NCI-H187 treated with DMSO at 0.1 percent for 48 hours (cell line): ENCODE measurements at regions not wholly inside any gene's neighbourhood (a gene's known extent, or its start where the extent isn't known, plus 50 kb on each side); places are given as distances from the start of the nearest gene placed in this dataset.
"Not testable (repeated sequence)": the region's sequence is repeated elsewhere in the genome, so short reads cannot be mapped to it uniquely, and the experiment has no call there.

Source experiments
- DNase-seq: peaks from one replicate; lab custom pipeline; 2025; lab: John Stamatoyannopoulos, UW

DNA sequence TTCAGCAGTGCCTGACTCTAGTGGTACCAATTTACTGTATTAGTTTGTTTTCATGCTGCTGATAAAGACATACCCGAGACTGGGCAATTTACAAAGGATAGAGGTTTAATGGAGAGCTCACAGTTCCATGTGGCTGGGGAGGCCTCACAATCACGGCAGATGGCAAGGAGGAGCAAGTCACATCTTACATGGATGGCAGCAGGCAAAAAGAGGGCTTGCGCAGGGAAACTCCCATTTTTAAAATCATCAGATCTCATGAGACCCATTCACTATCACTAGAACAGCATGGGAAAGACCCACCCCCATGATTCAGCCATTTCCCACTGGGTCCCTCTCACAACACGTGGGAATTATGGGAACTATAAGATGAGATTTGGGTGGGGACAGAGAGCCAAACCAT, 243.7 kb upstream of the KLF3 start:
- not testable (repeated sequence) for DNase-seq

DNA sequence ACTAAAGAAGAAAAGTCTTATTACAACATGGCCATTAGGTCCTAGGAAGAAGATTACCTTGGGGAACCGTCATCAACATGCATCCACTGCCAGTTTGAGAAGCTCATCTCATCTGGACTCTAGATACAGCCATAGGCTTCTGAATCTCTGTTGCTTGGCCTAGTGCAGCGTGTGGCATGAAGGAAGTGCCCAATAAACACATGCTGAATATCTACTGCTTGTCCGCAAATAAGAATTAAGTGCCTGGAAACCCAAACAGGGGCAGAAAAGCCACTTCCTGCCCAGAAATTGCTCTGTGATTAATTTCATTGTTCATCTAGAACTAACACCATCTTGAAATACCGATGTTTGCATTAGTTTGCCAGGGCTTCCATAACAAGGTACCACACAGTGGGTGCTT, 241.1 kb upstream of the KLF3 start:
- no peak for DNase-seq

DNA sequence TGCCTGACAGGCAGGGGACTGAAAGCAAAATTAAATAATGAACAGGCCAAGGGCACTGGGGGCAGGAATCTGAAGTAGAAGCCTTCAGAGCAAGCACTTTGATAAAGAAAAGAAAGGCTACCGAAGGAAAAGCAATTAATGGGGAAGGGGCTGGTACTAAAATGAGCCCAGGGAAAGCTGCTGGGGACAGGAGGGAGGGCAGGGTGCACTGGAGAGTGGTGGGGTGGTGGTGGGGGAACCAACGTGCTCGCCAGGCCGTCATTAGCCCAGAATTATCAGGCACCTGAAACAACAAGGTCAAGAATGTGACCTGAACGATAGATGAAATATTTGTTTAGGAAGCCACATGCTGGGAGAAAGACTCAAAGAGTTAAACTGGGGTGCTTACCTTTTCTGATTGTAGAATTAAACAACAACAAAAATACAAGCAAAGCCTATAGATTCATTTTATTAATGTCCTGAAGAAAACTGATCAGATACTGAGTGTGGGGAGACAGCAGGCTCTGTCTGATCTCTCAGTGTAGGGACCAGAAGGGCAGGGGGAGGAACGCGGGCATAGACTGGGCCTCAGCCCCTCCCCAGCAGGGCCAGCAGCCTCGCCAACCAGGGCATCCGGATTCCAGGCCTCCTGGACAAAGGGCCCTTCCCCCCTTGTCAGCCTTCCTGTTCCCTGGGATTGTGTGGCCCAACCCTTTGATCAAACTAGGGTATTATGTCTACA, 239.7 kb upstream of the KLF3 start:
- no peak for DNase-seq

DNA sequence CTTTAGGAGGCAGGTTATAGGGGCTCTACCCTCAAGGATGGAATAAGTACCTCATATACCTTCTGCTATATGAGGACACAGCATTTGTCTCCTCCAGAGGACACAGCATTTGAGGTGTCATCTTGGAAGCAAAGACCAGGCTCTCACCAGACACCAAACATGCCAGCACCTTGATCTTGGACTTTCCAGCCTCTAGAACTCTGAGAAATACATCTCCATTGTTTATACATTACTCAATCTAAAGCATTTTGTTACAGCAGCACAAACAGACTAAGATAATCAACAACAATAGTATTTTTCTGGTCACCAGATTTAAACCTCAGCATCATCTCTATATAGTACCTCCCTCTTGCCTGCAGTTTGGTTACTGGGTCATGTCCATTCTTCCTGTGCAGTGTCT, 237.5 kb upstream of the KLF3 start:
- no peak for DNase-seq

DNA sequence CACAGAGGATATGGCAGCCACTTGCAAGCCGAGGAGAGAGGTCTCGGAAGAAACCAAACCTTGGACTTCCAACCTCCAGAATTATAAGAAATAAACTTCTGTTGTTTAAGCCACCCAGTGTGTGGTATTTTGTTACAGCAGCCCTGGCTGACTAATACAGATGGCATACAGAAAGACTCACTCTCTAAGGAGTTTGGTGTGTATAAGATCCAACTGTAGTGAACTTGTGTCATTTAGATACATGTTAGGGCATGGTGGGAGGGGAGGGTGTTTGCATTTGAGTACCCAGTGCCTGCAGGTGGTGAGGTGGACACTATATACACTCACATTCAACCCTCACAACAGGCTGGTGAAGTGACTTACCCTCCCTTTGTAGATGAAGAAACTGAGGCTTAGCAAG, 233.2 kb upstream of the KLF3 start:
- DNase-seq: no peak

- no peak for DNase-seq
Observed at GRCh38 chr4:38442073-38442788, 221.8 kb upstream of the KLF3 start.

- DNase-seq: no peak
Observed at GRCh38 chr4:38449506-38450174, 214.4 kb upstream of the KLF3 start.

DNA sequence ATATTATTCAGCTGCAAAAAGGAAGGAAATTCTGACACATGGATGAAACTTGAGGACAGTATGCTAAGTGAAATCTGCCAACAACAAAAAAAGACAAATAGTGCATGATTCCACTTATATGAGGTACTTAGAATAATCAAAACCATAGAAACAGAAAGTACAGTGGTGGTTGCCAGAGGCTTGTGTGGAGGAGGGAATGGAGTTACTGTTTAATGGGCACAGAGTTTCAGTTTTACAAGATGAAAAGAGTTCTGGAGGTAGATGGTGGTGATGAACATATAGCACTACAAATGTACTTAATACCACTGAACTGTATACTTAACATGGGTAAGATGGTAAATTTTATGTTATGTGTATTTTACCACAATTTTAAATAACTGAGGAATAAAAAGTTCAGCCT, 212.0 kb upstream of the KLF3 start:
- DNase-seq: no peak

- no peak for DNase-seq
Observed at GRCh38 chr4:38452542-38452941, 211.5 kb upstream of the KLF3 start.

DNA sequence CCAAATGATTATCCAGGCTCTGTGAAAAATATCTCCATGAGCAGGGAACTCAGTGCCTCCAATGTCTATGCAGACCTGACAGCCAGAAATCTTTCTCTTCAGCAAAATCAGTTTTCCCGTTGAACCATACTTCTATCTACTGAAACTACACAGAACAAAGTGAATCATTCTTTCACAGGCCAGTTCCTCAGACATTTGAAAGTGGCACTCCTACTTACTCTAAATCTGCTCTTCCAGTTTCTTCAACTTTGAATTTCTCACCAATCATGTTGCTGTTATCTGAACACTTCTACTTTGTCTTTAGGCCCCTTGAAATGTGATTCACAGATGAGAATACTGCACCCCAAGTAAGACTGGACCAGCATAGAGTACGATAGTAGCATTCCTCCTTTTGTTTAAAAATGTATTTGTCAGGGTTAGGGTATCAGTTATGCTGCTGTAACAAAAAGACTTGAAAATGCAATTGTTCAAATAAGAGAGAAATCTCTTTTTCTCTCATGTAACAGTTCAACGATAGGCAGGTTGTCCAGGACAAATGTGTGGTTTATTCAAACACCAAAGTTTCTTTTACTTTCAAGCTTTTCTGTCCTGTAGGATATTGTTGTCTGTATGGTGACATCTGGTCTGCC, 210.6 kb upstream of the KLF3 start:
- no peak for DNase-seq

DNA sequence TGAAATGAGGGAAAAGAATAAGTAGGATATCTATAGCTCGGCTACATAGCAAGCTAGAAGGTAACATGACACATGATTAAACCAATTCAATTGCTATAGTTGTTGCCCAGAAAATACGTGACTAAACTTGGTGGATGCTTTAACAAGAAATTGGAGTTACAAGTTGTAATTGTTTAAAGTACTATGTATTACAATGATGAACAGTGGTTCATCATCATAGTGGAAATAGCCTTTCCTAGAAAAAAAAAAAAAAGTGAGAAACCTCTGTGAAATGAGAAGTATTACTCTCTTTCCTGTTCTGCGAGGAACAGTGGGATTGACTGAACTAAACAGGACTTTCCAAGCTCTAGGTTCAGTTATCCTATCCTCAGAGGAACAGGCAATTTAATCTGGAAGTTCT, 209.7 kb upstream of the KLF3 start:
- DNase-seq: no peak

- no peak for DNase-seq
Observed at GRCh38 chr4:38455092-38455862, 208.7 kb upstream of the KLF3 start.

- no peak for DNase-seq
Observed at GRCh38 chr4:38456096-38456495, 207.9 kb upstream of the KLF3 start.

GRCh38 chr4:38461342-38461741, 202.7 kb upstream of the KLF3 start:
- no peak for DNase-seq

DNA sequence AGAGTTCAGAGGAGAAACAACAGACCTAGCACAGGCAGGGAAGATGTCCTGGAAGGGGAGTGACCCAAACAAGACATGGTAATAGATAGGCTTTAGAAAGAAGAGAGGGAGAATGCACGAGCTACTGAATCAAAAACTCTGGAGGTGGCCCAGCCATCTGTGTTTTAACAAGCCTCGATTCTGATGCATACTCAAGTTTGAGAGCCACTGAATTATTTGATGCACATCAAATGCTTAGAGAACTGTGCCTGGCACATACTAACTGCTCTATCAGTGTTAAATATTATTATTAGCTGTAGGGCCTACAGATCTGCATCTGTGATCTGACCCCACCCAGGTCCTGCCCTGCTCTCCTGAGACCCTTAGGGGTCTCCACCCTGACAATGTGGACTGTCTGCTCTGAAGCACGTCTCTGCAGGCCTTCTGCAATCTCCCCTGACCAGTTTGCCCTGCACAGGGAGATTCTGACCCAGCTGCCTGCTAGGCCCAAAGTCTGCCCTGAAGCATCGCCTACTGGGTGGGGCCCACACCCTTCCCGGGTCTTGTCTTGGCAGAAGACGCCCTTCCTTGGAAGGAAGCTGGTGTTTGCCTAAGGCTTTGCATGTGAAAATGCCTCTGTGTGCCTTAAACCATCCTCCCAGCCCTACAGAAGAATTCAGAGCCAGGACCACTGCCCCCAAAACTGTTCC, 201.5 kb upstream of the KLF3 start:
- DNase-seq: no peak

- no peak for DNase-seq
Observed at GRCh38 chr4:38463268-38463958, 200.6 kb upstream of the KLF3 start.

GRCh38 chr4:38464328-38464727, 199.7 kb upstream of the KLF3 start:
- no peak for DNase-seq

DNA sequence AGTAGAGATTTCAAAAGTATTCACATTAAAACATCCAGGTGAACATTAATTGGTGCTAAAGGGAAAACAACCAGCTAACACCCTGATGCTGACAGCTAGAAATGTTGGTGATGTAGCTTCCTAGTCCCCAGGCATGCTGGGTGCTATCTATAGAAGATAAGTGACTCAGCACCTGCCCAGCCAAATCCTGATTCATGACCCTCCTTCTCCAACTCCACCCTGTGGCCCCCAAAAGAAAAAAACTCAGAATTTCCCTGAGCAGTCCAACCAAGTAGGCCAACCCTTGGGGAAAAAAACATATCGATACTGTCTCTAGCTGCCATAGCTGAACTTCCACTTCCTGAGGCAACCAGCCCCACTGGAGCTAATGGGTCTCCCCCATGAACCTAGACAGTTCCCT, 197.6 kb upstream of the KLF3 start:
- no peak for DNase-seq

DNA sequence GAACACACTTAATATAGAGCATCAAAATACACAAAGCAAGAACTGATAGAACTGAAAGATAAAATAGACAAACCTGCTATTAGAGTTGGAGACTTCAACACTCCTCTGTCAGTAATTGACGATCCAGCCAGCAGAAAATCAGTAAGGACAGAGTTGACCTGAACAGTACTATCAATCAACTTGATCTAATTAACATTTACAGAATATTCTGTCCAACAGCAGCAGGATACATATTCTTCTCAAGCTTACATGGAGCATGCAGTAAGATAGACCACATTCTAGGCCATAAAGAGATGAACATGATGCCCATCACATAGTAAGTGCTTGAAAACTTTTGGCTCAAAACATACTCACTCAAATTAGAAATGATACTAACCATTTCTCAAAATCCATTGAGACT, 196.7 kb upstream of the KLF3 start:
- DNase-seq: no peak

DNA sequence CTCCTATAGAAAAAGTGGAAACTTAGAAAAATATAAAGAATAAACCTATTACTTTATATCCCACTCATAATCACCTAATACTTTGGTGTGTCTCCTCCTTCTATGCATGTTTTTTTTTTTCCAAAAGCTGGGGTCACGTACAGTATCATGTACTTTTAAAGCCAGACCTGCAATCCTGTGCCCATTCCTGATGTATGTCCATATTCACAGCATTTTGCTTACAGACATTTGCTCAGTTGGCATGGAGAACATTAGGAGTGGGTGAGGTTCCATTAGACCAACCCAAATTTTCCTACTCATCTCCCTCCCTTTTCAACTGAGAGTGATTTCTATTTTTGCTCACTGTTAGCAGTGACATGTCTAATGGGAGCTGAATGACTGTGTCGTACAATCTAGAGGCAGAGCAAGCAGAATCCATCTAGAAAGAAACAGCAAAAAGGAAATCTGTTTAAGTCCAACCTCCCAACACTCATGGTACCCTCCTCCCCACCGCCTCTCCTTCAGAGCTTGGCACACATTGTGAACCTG, 195.6 kb upstream of the KLF3 start:
- DNase-seq: no peak

DNA sequence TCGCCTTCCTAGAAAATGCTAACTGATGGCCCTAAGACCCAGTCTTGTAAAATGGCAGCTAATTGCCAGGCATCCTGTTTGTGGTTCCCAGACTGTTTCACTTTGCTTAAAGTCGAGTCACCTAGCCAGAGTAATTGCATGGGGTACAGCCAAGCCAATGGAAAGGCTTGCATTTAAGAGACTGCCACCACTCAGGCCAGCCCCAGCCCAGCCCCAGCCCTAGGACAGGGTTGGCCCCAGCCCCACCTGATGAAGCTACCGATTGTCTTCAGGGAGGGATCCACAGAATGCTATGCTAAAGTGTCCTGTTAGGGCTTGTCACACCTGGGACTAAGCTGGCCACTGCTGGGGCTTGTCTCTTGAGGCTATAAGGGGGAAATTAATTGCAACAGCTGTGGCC, 194.6 kb upstream of the KLF3 start:
- DNase-seq: no peak
